IPS-NIHi7 (cell line): ENCODE measurements at regions not wholly inside any gene's neighbourhood (a gene's known extent, or its start where the extent isn't known, plus 50 kb on each side); places are given as distances from the start of the nearest gene placed in this dataset.

Source experiments
- DNase-seq: peaks from one replicate; pipeline ENCODE4 v3.0.0; 2012; ENCODE audit warnings: mixed read lengths; ENCODE audit errors: extremely low spot score

DNA sequence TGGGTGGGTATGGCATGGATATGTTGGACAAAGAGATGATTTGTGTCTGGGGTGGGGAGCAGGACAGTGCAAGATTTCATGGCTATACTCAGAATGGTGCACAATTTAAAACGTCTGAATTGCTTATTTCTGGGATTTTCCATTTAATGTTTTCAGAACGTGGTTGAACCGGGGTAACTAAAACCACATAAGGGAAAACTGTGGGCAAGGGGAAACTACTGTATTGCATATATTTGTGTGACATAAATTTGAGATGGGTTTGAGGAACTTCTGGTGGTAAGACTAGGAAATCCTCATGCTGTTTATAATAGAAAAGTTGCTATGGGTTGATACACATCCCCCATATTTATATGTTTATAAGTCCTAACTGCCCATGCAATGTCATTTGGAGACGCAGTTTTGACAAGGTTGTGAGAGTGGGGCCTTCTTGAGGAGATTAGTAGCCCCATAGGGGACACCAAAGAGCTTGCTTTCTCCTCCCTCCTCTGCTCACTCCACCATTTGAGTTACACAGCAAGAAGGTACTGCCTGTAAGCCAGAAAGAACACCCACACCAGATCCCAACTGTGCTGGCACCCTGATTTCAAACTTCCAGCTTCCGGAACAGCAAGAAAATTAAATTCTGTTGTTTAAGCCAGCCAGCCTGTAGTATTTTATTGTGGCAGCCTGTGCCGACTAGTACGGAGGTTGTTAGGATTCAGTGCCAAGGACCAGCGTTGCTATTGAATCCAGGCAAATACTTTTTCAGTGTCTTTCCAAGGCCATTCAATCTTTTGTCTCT, 2118.9 kb downstream of the MAT2B start:
- DNase-seq = no peak

GRCh38 chr5:165626161-165626560, 2120.7 kb downstream of the MAT2B start:
- no peak for DNase-seq

- no peak for DNase-seq
Measured at GRCh38 chr5:165627548-165628170, 2122.2 kb downstream of the MAT2B start.

DNA sequence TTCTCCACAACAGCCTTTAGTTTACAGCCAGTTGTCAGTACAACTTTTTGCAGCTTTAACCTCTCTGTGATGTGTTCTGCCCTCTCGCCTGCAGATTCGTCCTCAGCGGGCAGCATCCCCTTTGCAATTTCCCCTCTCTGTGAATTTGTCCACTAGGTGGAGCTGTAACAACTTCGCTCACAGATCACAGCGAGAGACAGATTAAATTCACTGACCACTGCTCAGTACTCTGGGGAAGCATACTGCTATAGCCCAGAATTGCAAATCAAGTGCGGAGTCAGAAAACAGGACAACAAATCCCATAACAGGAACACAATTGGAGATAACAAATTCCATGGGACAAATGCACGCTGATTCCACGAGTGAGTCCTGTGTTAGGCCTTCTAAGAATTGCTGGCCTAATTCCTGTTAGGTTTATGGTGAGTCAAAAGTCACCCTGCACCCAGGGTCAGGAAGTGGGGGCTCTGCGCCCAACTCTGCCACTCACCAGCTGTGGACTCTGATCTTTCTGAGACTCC, 2124.9 kb downstream of the MAT2B start:
- peak; percentile 72 for DNase-seq

GRCh38 chr5:165631235-165631634, 2125.8 kb downstream of the MAT2B start:
- DNase-seq = no peak

DNA sequence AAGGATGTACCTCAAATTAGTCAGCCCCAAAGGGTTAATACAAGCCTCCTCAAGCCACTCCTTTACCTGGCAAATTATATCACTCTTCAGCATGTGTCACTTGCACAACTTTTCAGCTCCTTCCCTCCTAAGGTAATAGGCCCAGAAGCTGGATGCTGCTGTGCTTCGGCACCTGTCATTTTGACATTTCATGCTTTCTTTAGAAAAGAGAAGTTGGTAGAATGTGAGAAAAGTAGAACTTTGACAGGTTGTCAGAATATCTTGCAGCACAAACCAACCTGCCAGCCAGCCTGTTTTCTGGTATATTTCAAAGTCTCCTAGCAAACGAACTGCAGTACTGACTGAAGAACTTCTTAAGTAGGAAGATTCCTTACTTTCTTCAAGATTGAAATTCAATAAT, 2136.9 kb downstream of the MAT2B start:
- DNase-seq = no peak

GRCh38 chr5:165665735-165666400, 2160.4 kb downstream of the MAT2B start:
- no peak for DNase-seq

GRCh38 chr5:165673499-165673898, 2168.1 kb downstream of the MAT2B start:
- DNase-seq = no peak

- DNase-seq = no peak
Measured at GRCh38 chr5:165695796-165696195, 2190.4 kb downstream of the MAT2B start.

GRCh38 chr5:165705960-165706359, 2200.5 kb downstream of the MAT2B start:
- DNase-seq = no peak

GRCh38 chr5:165712011-165712410, 2206.6 kb downstream of the MAT2B start:
- DNase-seq = no peak

- no peak for DNase-seq
Measured at GRCh38 chr5:165714598-165714997, 2209.2 kb downstream of the MAT2B start.

- DNase-seq = no peak
Measured at GRCh38 chr5:165720901-165721300, 2215.5 kb downstream of the MAT2B start.

DNA sequence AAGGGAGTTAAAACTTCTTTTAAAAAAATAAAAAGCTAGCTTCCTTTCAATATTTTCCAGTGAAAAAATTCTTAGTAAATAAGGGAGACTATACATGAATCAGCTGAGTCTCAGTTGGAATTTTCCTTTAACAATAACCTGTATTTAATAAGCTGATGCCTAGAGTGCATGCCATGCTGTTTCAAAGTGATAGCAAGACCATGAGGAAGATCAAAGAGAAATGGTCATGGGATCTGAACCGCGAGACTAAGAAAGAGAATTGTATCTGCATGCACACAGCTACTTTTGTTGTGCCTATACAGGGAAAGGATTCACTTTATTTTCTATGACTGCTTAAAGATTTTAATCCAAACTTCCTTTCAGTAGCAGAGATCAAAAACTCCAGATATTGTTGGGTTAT, 2217.0 kb downstream of the MAT2B start:
- DNase-seq = no peak

- no peak for DNase-seq
Measured at GRCh38 chr5:165723931-165724330, 2218.5 kb downstream of the MAT2B start.

- DNase-seq = no peak
Measured at GRCh38 chr5:165728425-165728824, 2223.0 kb downstream of the MAT2B start.

DNA sequence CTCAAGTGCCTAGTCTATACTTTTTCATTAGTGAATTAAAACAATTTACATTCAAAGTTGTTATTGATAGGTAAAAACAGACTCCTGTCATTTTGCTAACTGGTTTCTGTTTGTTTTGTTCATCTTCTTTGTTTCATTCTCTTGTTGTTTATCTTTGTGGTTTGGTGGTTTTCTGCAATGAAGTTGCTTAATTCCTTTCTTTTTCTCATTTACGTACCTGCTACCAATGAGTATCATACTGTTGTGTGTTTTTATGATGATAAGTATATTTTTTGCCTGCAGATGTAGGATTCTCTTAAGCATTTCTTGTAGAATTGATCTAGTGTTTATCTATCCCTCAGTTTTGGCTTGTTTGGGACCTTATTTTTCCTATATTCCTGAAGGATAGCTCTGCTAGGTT, 2230.0 kb downstream of the MAT2B start:
- no peak for DNase-seq

DNA sequence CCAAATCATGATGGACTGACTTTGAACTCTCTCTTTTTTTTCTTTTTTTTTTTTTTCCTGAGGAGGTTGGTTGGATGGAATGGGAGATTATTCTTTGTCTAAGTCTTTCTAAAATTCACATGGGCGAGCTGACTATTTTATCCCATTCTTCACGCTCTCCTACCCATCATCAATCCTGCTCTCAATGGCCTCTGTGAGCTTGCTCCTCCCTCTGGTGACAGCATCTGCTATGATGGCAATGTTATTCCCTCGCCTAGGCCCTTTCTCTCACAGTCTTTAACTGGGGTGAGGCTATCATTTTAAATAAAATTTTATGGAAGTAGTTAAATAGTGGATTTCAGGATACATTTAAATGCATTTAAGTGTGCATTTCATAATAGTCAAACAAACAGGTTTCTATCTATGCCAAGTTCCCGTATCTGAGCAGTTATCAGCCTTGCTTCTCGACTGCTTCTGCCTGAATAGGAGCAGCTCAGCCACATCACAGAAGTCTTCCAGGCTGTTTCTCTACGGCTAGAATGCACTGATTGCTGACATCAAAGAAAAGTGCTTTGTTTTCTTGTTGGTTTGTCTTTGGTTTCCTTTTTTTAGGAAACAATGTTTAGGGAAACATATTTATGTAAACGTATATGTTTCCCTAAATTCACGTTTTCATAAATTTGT, 2233.8 kb downstream of the MAT2B start:
- DNase-seq = no peak

DNA sequence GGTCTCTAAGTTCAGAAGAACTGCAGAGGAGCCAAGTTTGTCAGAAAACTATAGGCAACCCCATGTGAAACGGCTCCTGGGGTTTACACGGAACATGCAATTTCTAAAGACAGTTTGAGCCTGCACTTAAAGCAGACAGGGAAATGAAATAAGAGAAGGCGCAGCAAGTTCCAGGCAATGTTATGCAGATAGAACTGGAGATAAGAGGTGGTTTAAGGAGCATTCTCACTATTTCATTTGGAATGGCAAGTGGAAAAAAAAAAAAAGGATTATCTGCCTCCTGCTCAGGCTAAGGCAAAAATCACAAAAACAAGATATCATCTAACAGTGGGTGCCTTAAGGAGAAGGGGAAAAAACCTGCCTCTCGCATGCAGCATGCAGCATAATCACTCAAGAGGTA, 2252.4 kb downstream of the MAT2B start:
- DNase-seq = no peak

GRCh38 chr5:165775111-165775510, 2269.7 kb downstream of the MAT2B start:
- DNase-seq = no peak

- DNase-seq = no peak
Measured at GRCh38 chr5:165779505-165779904, 2274.1 kb downstream of the MAT2B start.

DNA sequence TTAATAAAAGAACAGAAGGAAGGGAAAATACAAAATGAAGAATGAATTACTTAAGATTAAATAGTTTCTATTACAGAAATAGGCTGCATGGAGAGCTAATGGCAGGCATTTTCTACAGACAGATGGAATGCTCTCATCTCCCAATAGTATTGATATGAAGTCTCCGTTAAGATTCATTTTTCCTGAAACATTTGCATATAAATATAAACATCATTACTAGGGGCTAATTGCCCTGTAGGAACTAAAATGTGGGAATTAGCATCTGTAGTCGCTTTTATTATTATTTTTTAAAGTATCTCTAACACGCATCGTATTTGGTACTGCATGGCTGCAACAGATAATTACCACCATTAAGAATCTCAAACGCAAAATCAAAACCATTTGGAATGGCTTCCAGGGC, 2275.5 kb downstream of the MAT2B start:
- DNase-seq = no peak
